Neuronal stem cell (in vitro differentiated cells): ENCODE measurements at regions not wholly inside any gene's neighbourhood (a gene's known extent, or its start where the extent isn't known, plus 50 kb on each side); places are given as distances from the start of the nearest gene placed in this dataset.

Experiments used
- DNase-seq: peaks from one replicate; pipeline ENCODE4 v3.0.0-alpha.2; 2013; ENCODE audit warnings: low spot score
- H2AFZ ChIP-seq: one replicate; pipeline ENCODE4 v1.6.1; 2013; ENCODE audit warnings: mild to moderate bottlenecking, low read length, inconsistent platforms
- H2AK5ac ChIP-seq: 2 replicates; pipeline ENCODE4 v1.6.1; 2013; ENCODE audit warnings: low read depth, mild to moderate bottlenecking, inconsistent platforms, low read length, moderate library complexity, mixed read lengths
- H2BK120ac ChIP-seq: 2 replicates; pipeline ENCODE4 v1.6.1; 2013; ENCODE audit warnings: low read depth, mild to moderate bottlenecking, inconsistent platforms, low read length, moderate library complexity, mixed read lengths
- H2BK12ac ChIP-seq: one replicate; pipeline ENCODE4 v1.6.1; 2013; ENCODE audit warnings: low read length, inconsistent platforms
- H2BK15ac ChIP-seq: 2 replicates; pipeline ENCODE4 v1.6.1; 2013; ENCODE audit warnings: mild to moderate bottlenecking, low read length, inconsistent platforms, mixed read lengths
- H2BK5ac ChIP-seq: one replicate; pipeline ENCODE4 v1.6.1; 2013; ENCODE audit warnings: inconsistent platforms, mild to moderate bottlenecking, low read length, moderate library complexity
- H3K14ac ChIP-seq: one replicate; pipeline ENCODE4 v1.6.1; 2013; ENCODE audit warnings: low read length, inconsistent platforms
- H3K18ac ChIP-seq: 2 replicates; pipeline ENCODE4 v1.6.1; 2013; ENCODE audit warnings: low read length, inconsistent platforms
- H3K23ac ChIP-seq: 2 replicates; pipeline ENCODE4 v1.6.1; 2013; ENCODE audit warnings: low read depth, mild to moderate bottlenecking, mixed read lengths, low read length, inconsistent platforms; ENCODE audit not compliant: poor library complexity
- H3K27ac ChIP-seq: replicated peaks from 3 replicates; pipeline ENCODE4 v1.5.1; 2013; ENCODE audit warnings: low read length, inconsistent platforms
- H3K27me3 ChIP-seq, 3 experiments: 2 replicates each; pipeline ENCODE4 v1.6.1; 2013; ENCODE audit warnings: low read length in 3 of 3, mild to moderate bottlenecking in 2 of 3, inconsistent platforms in 1 of 3, low read depth in 1 of 3, mixed read lengths in 1 of 3, moderate library complexity in 1 of 3; ENCODE audit not compliant: control insufficient read depth in 3 of 3, insufficient read depth in 3 of 3
- H3K36me3 ChIP-seq, 2 donors: replicated peaks in 1 of 2; 2 replicates each; pipeline ENCODE4 v1.6.1; 2013; ENCODE audit warnings: low read length in 2 of 2; ENCODE audit not compliant: control insufficient read depth in 2 of 2, insufficient read depth in 2 of 2
- H3K4ac ChIP-seq: 2 replicates; pipeline ENCODE4 v1.6.1; 2013; ENCODE audit warnings: inconsistent platforms, mild to moderate bottlenecking, low read length, moderate library complexity
- H3K4me1 ChIP-seq, 2 donors: 1 replicate in 1 of 2; 2 replicates in 1 of 2; pipeline ENCODE4 v1.6.1; 2013; ENCODE audit warnings: low read length in 2 of 2, low read depth in 1 of 2; ENCODE audit not compliant: control insufficient read depth in 2 of 2, insufficient read depth in 1 of 2
- H3K4me2 ChIP-seq: one replicate; pipeline ENCODE4 v1.6.1; 2013; ENCODE audit warnings: mild to moderate bottlenecking, low read length, inconsistent platforms; ENCODE audit not compliant: insufficient read depth, poor library complexity, severe bottlenecking
- H3K4me3 ChIP-seq, 2 donors: 2 replicates each; pipeline ENCODE4 v1.5.1; 2013; ENCODE audit warnings: low read length in 2 of 2, mild to moderate bottlenecking in 2 of 2, inconsistent platforms in 1 of 2, moderate library complexity in 1 of 2
- H3K79me1 ChIP-seq: one replicate; pipeline ENCODE4 v1.6.1; 2013; ENCODE audit warnings: low read depth, mild to moderate bottlenecking, inconsistent platforms, low read length, moderate library complexity
- H3K9ac ChIP-seq: one replicate; pipeline ENCODE4 v1.6.1; 2013; ENCODE audit warnings: mild to moderate bottlenecking, low read depth, low read length, inconsistent platforms; ENCODE audit not compliant: poor library complexity
- H3K9me3 ChIP-seq, 2 donors: replicated peaks in 1 of 2; 2 replicates each; pipeline versions ENCODE3 to v1.6.1; 2013; ENCODE audit warnings: low read length in 2 of 2, mild to moderate bottlenecking in 2 of 2, inconsistent platforms in 1 of 2, low read depth in 1 of 2, mixed read lengths in 1 of 2, moderate library complexity in 1 of 2; ENCODE audit not compliant: control insufficient read depth in 2 of 2, insufficient read depth in 1 of 2
- H4K8ac ChIP-seq: one replicate; pipeline ENCODE4 v1.6.1; 2013; ENCODE audit warnings: low read depth, mild to moderate bottlenecking, inconsistent platforms, low read length, moderate library complexity
- H4K91ac ChIP-seq: one replicate; pipeline ENCODE4 v1.6.1; 2013; ENCODE audit warnings: low read length, low read depth, mild to moderate bottlenecking, inconsistent platforms; ENCODE audit not compliant: poor library complexity
- WGBS, 2 donors: extraction: QIAGEN DNeasy Blood & Tissue Kit; methylation state at CpG; one replicate each; pipeline ENCODE4 v1.1.7; 2013; ENCODE audit warnings: missing lambda C conversion rate in 2 of 2, mixed read lengths in 1 of 2; ENCODE audit not compliant: insufficient read length in 2 of 2, insufficient replicate concordance in 1 of 2; ENCODE audit errors: extremely low coverage in 2 of 2; 5-methylcytosine and 5-hydroxymethylcytosine counted together

GRCh38 chr17:14670861-14671260 is 370.0 kb downstream of the HS3ST3B1 start:
- Histone ChIP-seq H2BK12ac (no peak overlapping the region), H3K27ac (no peak overlapping the region), H2BK120ac (no peak overlapping the region), H3K4ac (no peak overlapping the region), H3K23ac (no peak overlapping the region), H3K18ac (no peak overlapping the region), H3K36me3 (no peaks in the 10 kb centered on the region), H3K79me1 (no peaks in the 10 kb centered on the region), H3K4me3 (no peak overlapping the region), H3K4me1 (peaks cover 0 to 3% of the 10 kb centered on the region in 2 donors), H2BK15ac (no peak overlapping the region), H3K9ac (no peak overlapping the region), H3K4me2 (no peak overlapping the region), H3K9me3 (no peaks in the 10 kb centered on the region), H2AK5ac (no peak overlapping the region), H2BK5ac (no peak overlapping the region), H4K8ac (no peak overlapping the region), H2AFZ (no peak overlapping the region), H4K91ac (no peak overlapping the region), H3K27me3 (no peaks in the 10 kb centered on the region), H3K14ac (no peak overlapping the region)
- no CpG with 5 or more reads among the region's 1 CpG for WGBS, 2 donors
- no peak for DNase-seq

GRCh38 chr17:14664511-14664910 is 363.6 kb downstream of the HS3ST3B1 start:
- Histone ChIP-seq H2BK12ac (no peak overlapping the region), H3K4me1 (no peaks in the 10 kb centered on the region), H3K27me3 (no peaks in the 10 kb centered on the region), H4K91ac (no peak overlapping the region), H3K4me2 (no peak overlapping the region), H3K27ac (no peak overlapping the region), H3K14ac (no peak overlapping the region), H3K9me3 (no peaks in the 10 kb centered on the region), H2AK5ac (no peak overlapping the region), H2BK15ac (no peak overlapping the region), H3K79me1 (no peaks in the 10 kb centered on the region), H3K4me3 (no peak overlapping the region), H2AFZ (no peak overlapping the region), H4K8ac (no peak overlapping the region), H2BK5ac (no peak overlapping the region), H3K4ac (no peak overlapping the region), H3K9ac (no peak overlapping the region), H3K23ac (no peak overlapping the region), H2BK120ac (no peak overlapping the region), H3K18ac (no peak overlapping the region), H3K36me3 (no peaks in the 10 kb centered on the region)
- WGBS, 2 donors = no CpG with 5 or more reads among the region's 4 CpGs
- no peak for DNase-seq

- H3K18ac ChIP-seq = no peak overlapping the region
- no peak overlapping the region for H2AK5ac ChIP-seq
- no peak overlapping the region for H2BK15ac ChIP-seq
- no peak overlapping the region for H2BK12ac ChIP-seq
- no peak overlapping the region for H3K14ac ChIP-seq
- H2AFZ ChIP-seq = no peak overlapping the region
- H4K8ac ChIP-seq = no peak overlapping the region
- no peak overlapping the region for H3K4me2 ChIP-seq
- no peak overlapping the region for H3K27ac ChIP-seq
- H2BK5ac ChIP-seq = no peak overlapping the region
- WGBS, 2 donors = no CpG with 5 or more reads among the region's 1 CpG
- H3K27me3 ChIP-seq = no peaks in the 10 kb centered on the region
- no peak overlapping the region for H3K23ac ChIP-seq
- no peaks in the 10 kb centered on the region for H3K79me1 ChIP-seq
- no peaks in the 10 kb centered on the region for H3K4me1 ChIP-seq
- no peak overlapping the region for H3K4me3 ChIP-seq
- H2BK120ac ChIP-seq = no peak overlapping the region
- H3K36me3 ChIP-seq = no peaks in the 10 kb centered on the region
- H3K4ac ChIP-seq = no peak overlapping the region
- DNase-seq = no peak
- H4K91ac ChIP-seq = no peak overlapping the region
- H3K9ac ChIP-seq = no peak overlapping the region
- no peaks in the 10 kb centered on the region for H3K9me3 ChIP-seq
Observed at GRCh38 chr17:14641117-14641516, 340.2 kb downstream of the HS3ST3B1 start.

- no peak overlapping the region for H3K4me2 ChIP-seq
- H3K9ac ChIP-seq = no peak overlapping the region
- no peak overlapping the region for H3K27ac ChIP-seq
- H4K8ac ChIP-seq = no peak overlapping the region
- no peak overlapping the region for H2AK5ac ChIP-seq
- no peak overlapping the region for H2BK12ac ChIP-seq
- H3K4me1 ChIP-seq = no peaks in the 10 kb centered on the region
- no peak overlapping the region for H3K23ac ChIP-seq
- no peak overlapping the region for H3K14ac ChIP-seq
- H3K4ac ChIP-seq = no peak overlapping the region
- WGBS, 2 donors = no CpG with 5 or more reads among the region's 1 CpG
- H3K9me3 ChIP-seq = peaks cover 0 to 5% of the 10 kb centered on the region in 2 donors
- H3K27me3 ChIP-seq = no peaks in the 10 kb centered on the region
- H2BK5ac ChIP-seq = no peak overlapping the region
- no peak overlapping the region for H3K4me3 ChIP-seq
- no peak overlapping the region for H4K91ac ChIP-seq
- no peaks in the 10 kb centered on the region for H3K36me3 ChIP-seq
- no peak for DNase-seq
- H2AFZ ChIP-seq = no peak overlapping the region
- H2BK15ac ChIP-seq = no peak overlapping the region
- no peak overlapping the region for H2BK120ac ChIP-seq
- H3K18ac ChIP-seq = no peak overlapping the region
- no peaks in the 10 kb centered on the region for H3K79me1 ChIP-seq
Observed at GRCh38 chr17:14637260-14637659, 336.4 kb downstream of the HS3ST3B1 start.
